HEK293 (cell line): ENCODE measurements at regions not wholly inside any gene's neighbourhood (a gene's known extent, or its start where the extent isn't known, plus 50 kb on each side); places are given as distances from the start of the nearest gene placed in this dataset.

Experiments
- CTCF ChIP-seq: fragments of 450-650 bp; formaldehyde crosslinking; IDR thresholded peaks from 2 replicates; pipeline ENCODE4 v1.5.1; 2016; ENCODE audit warnings: missing biosample characterization, missing genetic modification characterization
- GFI1B ChIP-seq: fragments of 450-650 bp; formaldehyde crosslinking; IDR thresholded peaks from 2 replicates; pipeline ENCODE4 v1.5.1; 2016; ENCODE audit warnings: missing biosample characterization, missing genetic modification characterization
- KLF9 ChIP-seq: fragments of 450-650 bp; formaldehyde crosslinking; IDR thresholded peaks from 2 replicates; pipeline ENCODE4 v1.5.1; 2016; ENCODE audit warnings: missing biosample characterization, missing genetic modification characterization, low read depth
- MEIS1 ChIP-seq: sonication (generic); formaldehyde crosslinking; IDR thresholded peaks from 2 replicates; pipeline ENCODE4 v1.8.1; 2022; ENCODE audit warnings: missing genetic modification reagents, mild to moderate bottlenecking, borderline replicate concordance
- OVOL3 ChIP-seq: fragments of 450-650 bp; formaldehyde crosslinking; IDR thresholded peaks from 2 replicates; pipeline ENCODE4 v1.5.1; 2016; ENCODE audit warnings: missing biosample characterization, missing genetic modification characterization
- ZFP69B ChIP-seq: fragments of 450-650 bp; formaldehyde crosslinking; IDR thresholded peaks from 2 replicates; pipeline ENCODE4 v1.5.1; 2016; ENCODE audit warnings: missing biosample characterization, missing genetic modification characterization
- ZNF148 ChIP-seq: fragments of 450-650 bp; formaldehyde crosslinking; IDR thresholded peaks from 2 replicates; pipeline ENCODE4 v1.5.0; 2017; ENCODE audit warnings: missing biosample characterization, missing genetic modification characterization, borderline replicate concordance
- ZNF175 ChIP-seq: fragments of 450-650 bp; formaldehyde crosslinking; IDR thresholded peaks from 2 replicates; pipeline ENCODE4 v1.5.1; 2016; ENCODE audit warnings: missing biosample characterization, missing genetic modification characterization
- ZNF24 ChIP-seq: fragments of 450-650 bp; formaldehyde crosslinking; IDR thresholded peaks from 2 replicates; pipeline ENCODE4 v1.5.1; 2016; ENCODE audit warnings: missing biosample characterization, missing genetic modification characterization
- ZNF302 ChIP-seq: fragments of 450-650 bp; formaldehyde crosslinking; IDR thresholded peaks from 2 replicates; pipeline ENCODE4 v1.5.1; 2016; ENCODE audit warnings: missing biosample characterization, missing genetic modification characterization, low read depth
- ZNF335 ChIP-seq: fragments of 450-650 bp; formaldehyde crosslinking; conservative IDR thresholded peaks from 2 replicates; pipeline ENCODE4 v1.5.1; 2016; ENCODE audit warnings: missing biosample characterization, missing genetic modification characterization
- ZNF521 ChIP-seq: fragments of 450-650 bp; formaldehyde crosslinking; IDR thresholded peaks from 2 replicates; pipeline ENCODE4 v1.5.1; 2017; ENCODE audit warnings: missing biosample characterization, mild to moderate bottlenecking, missing genetic modification characterization
- ZNF837 ChIP-seq: fragments of 450-650 bp; formaldehyde crosslinking; IDR thresholded peaks from 2 replicates; pipeline ENCODE4 v1.5.1; 2016; ENCODE audit warnings: missing biosample characterization, missing genetic modification characterization
- ZXDB ChIP-seq: fragments of 450-650 bp; formaldehyde crosslinking; IDR thresholded peaks from 2 replicates; pipeline ENCODE4 v1.5.1; 2016; ENCODE audit warnings: missing biosample characterization, missing genetic modification characterization

- TF ChIP-seq ZNF148 = no peak
- TF ChIP-seq MEIS1 (CRISPR knock-in tag) = no peak
- no peak for TF ChIP-seq ZNF335 (tag by site-specific recombination)
- no peak for TF ChIP-seq ZNF302
- no peak for TF ChIP-seq CTCF (tag by site-specific recombination)
- TF ChIP-seq ZFP69B (tag by site-specific recombination) = no peak
- TF ChIP-seq ZXDB (tag by site-specific recombination) = no peak
- TF ChIP-seq KLF9 (tag by site-specific recombination) = no peak
- TF ChIP-seq GFI1B (tag by site-specific recombination) = no peak
- TF ChIP-seq OVOL3 (tag by site-specific recombination) = no peak
- no peak for TF ChIP-seq ZNF24 (tag by site-specific recombination)
- no peak for TF ChIP-seq ZNF837 (tag by site-specific recombination)
- TF ChIP-seq ZNF175 (tag by site-specific recombination) = no peak
- no peak for TF ChIP-seq ZNF521 (tag by site-specific recombination)
Observed at GRCh38 chr20:22773344-22773743, 189.0 kb upstream of the FOXA2 start.
